HG03095 (cell line): ENCODE measurements at regions not wholly inside any gene's neighbourhood (a gene's known extent, or its start where the extent isn't known, plus 50 kb on each side); places are given as distances from the start of the nearest gene placed in this dataset.
"Not testable (repeated sequence)": the region's sequence is repeated elsewhere in the genome, so short reads cannot be mapped to it uniquely, and the experiment has no call there.

Source experiments
- ATAC-seq: cut with Tn5 transposase; IDR thresholded peaks from one replicate; pipeline ENCODE4 v1.9.1; 2021; ENCODE audit warnings: moderate library complexity; ENCODE audit not compliant: unreplicated experiment

DNA sequence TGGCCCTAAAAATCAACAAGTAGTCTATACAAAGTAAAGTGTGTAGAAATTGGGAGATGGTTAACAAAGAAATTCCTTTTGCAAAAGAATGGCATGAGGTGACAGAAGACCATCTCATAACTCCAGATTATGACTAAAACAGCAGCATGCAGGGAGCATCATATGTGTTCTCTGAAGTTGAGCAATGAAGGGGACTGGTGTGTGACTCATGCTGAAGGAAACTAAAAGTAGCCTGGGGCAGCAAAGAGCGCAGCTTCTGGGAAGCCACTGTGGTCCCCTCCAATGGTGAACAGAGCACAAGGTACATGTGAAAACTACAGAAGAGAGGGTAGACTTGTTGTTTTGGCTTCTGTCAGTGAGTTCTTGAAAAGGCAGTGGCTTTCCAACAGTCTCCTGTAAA is 133.4 kb downstream of the MACC1 start:
- ATAC-seq = no peak

DNA sequence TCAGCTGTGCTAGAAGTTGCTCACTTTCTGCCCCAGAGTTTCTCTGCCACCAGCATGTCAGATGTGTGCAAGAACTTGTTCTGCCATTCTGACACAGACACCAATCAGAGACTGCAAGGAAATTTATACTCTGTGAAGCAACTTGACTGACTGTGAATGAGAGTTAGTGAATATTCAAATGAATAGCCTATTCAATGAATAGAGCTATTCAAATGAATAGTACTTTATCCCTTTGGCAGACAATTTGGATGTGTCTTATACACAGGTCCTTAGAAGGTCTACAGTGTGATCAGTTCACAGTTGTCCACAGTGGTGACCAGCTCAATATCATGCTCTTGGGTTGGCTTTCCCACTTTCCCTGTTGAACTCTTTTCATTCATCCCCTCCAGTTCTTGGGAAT is 138.1 kb downstream of the MACC1 start:
- no peak for ATAC-seq

DNA sequence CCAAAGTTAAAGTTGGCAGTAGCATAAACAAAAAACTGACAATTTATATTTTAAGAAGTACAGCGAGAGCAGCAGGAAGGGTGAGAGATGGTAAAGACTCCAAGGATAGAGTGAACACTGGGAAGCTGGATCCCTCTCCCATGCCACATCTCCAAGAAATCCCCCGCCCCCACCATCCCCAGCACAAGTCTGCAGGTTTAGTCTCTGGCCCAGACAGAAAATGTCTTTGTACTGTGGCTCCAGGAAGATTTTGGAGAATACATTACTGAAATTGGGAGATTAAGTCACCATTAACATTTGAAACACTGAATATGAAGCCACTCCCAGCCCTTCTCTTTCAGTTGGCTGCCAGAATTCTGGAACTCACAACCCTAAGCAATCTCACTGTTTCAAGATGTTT is 140.3 kb downstream of the MACC1 start:
- no peak for ATAC-seq

DNA sequence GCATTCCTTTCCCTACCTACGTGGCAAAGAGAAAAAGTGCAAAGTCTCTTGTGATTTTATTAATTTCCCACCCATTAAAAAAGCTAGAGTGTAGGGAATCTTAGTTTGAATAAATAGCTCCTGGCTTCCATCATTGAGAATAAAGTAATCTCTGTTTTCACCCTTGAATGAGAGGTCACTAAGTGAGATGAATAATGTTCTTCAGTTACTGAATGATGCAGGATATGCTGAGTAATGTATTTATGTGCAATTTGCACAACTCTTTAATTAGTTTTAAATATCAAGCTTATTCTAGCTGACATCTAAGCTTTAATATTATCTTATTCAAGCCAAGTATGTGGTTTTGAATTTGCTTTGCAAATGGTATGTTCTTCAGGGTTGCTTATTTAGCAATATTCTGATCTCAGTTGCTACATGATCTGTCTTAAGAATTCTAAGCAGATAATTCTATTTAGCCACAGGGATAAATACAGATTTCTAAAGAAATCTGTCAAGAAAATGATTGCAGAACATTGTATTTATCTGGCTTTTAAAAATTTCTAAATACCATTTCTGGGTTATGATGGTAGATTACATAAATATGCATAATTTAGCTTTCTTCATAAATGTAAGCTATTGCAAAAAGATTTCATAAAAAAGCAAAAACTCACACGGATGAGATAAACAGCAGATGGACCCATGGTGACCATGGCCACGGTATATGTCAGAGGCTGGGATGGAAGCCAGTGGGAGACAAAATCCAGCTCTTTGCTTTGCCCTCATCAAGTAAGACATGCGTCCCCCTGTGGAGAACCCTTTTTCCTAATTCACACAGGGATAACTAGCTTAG is 141.0 kb downstream of the MACC1 start:
- no peak for ATAC-seq

DNA sequence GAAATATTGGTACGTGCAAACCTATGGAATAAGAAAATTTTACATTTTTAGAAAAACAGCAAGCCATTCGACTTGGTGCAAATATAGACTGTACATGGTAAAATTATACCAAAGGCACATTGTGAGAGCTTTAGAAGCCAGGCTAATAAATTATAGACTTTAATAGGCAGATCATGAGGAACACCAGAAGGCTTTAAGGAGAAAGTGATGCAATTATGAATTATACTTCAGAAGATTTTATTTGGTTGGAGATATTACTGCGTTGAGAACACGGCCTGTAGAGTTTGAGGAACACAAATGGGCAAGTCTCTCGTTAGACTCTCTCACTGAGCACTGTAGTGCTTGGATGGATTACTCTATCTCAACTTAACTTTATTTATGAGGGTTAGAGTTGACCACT is 141.7 kb downstream of the MACC1 start:
- no peak for ATAC-seq

DNA sequence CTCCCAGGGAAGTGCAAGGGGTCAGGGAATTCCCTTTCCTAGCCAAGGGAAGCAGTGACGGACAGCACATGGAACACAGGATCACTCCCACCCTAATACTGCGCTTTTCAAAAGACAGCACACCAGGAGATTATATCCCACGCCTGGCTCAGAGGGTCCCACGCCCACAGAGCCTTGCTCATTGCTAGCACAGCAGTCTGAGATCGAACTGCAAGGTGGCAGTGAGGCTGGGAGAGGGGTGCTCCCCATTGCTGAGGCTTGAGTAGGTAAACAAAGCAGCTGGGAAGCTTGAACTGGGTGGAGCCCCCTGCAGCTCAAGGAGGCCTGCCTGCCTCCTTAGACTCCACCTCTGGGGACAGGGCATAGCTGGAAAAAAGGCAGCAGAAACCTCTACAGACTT is 149.2 kb downstream of the MACC1 start:
- not testable (repeated sequence) for ATAC-seq

DNA sequence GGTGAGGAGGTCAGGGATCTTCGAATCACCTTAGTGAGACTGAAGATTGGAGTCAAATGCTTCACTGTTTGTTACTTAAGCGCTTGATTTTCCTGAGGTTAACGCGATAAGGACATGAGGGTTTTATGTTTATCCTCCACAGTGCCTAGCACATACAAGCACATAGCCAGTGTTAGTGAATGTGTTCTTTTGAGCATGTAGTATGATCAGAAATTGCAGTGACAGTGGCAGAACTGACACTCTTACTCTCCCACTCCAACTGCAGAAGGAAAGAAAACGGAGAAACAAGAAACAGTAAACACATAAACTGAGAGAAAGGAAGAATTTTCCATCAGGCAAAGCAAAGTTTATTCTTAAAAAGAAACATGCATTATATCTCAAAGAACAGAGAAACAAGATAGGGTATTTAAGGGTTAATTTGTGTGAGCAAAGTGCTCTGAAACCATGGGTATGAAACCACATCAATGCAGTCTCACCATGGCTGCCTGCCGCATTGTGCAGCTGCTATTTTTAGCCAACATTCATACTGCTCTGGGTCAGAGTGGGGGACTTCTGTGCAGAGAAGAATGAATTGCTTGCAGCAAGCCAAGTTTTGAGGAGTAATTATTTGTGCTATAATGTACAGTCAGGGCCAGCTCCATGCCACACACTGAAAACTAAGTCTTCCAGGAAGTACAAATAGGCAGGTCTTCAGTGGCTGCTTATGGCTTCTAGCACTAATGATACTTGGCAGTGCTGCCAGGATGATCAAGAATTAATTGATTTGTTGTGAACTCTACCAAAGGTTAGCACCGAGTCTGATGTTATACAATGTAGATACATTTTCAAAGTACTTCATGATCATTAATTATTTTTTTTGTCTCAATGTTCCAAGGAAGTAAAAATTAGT is 152.0 kb downstream of the MACC1 start:
- peak; percentile 91 for ATAC-seq

DNA sequence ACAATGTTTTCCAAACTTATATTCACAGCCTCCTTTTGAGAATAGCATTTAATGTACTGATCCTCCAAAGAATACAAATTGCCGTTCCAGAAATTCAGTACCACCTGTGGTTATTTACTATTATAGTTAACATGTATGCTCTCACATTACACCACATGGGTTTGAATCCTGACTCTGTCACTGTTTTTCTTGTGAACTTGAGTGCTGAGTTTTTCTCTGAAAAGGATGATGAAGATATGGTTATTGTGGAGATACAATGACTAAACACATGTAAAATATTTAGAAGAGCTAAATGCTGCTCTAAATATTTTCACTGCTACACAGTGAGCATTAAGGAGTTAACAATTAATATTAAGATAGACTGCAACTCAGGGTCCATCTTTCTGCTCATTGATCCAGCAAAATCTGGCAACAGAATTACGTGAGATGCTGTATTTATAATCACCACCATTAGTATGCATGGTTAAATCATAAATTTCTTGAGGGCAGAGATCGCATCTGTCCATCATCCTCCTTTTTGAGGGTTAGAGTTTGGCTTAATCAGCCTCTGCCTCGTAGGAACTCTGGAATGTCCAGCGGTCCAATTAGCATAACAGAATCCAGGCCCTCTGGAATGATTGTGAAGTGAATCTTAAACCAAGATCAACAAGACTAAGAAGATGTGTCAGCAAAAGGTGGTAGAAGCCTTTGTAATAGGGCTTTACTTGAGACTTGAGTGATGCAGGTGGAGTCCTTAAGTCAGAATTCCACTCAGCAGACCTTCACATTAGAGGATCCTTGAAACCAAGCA is 152.8 kb downstream of the MACC1 start:
- no peak for ATAC-seq

DNA sequence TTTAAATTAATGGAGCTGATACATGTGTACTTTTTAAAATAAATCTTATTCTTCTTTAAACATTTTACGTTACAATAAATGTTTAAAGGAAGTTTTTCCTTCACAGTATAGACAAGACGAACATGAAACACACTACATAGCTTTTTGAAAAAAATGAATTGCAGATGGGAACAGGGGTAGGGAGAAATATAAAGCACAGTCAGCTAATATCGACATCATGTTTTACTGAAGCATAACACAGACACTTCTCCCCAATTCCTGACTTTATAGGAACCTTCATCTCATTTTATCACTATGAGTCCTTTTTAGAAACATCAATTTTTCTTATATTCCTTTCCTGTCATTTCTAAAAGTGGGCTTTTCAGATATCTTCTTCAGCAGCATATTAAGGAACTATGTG is 153.5 kb downstream of the MACC1 start:
- ATAC-seq = no peak

DNA sequence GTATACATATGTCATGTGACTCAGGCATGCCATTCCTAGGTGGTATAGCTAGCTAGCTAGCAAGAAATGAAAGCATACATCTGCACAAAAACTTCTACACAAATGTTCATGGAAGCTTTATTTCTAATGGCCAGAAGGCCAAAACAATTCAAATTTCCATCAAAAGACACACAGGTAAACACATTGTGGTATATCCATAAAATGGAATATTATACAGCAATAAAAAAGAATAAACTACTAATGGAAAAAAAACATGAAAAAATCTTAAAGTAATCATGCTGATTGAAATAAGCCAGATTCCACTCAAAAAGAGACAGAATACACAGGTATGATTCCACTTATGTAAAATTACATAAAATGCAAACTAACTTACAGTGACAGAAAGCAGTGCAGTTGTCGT is 154.3 kb downstream of the MACC1 start:
- no peak for ATAC-seq

DNA sequence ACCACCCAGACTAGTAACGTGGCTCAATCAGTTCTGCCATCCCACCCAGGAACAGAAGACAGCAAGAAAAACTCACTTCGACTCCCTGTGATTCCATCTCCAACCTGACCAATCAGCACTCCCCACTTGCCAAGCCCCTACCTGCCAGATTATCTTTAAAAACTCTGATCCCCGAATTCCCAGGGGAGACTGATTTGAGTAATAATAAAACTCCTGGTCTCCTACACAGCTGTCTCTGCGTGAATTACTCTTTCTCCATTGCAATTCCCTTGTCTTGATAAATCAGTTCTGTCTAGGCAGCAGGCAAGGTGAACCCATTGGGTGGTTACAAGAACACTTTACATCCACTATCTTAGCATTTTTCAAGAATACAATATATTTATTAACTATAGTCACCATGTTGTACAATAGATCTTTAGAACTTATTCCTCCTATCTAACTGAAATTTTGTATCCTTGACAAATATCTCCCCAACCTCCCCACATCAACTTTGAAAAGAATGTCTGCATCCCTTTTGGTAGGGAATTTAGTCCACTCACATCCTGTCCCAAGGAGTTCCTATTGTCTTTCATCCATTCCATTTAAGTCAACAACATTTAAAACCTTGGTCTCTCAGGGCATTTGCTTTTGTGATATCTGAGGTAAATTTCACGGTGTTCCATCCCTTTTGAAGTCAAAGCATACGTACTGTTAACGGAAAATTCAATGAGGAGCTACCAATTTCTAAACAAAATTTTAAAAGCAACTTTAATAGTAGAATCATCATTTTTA is 163.7 kb downstream of the MACC1 start:
- no peak for ATAC-seq

DNA sequence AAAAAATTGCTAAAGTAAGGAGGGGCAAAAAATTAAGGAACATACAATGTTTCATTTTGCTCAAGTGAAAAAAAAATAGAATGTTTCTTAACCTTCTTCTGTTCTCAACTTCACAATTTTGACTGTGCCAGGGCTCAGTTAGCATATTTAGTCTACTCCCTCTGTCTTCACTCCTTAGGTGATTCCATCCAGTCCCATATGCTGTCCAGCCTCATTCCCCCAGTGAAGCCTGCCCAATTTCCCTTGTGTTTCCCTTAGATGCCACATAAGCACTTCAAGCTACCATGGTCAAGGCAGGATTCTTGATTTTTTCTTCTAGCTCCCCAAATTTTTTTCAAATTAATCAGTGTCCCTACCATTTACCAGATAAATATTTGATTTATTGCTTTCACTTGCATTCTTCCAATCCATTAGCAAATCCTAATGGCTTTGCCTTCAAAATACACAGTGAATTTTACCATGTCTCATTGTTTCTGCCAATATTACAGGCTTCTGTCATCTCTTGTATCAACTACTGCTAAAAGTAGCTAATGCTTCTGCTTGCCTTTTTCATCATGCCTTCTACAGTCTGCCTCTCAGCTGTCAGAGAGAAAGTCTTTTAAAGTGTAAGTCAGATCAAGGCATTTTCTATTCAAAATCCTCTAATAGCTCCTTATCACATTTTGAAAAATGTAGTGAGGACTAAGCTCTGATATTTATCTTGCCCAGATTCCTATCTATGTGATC is 166.8 kb downstream of the MACC1 start:
- no peak for ATAC-seq

DNA sequence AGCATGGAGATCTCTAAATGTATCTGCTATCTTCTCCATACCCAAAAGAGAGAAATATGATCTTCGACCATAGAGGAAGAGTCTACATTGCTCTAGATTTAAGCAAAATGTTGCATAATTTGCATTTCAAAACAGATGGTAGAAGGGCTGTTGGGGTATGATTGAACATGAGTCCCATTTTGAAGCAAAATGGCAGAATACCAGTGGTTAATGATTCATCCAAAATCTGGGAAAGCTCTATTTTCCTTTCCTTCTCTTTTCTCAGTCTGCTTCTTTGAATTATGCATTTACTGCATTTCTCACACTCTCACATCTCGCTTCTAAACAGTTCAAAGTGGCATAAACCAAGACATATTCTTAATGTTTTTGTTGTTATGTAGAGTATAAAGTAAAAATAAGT is 178.5 kb downstream of the MACC1 start:
- no peak for ATAC-seq

DNA sequence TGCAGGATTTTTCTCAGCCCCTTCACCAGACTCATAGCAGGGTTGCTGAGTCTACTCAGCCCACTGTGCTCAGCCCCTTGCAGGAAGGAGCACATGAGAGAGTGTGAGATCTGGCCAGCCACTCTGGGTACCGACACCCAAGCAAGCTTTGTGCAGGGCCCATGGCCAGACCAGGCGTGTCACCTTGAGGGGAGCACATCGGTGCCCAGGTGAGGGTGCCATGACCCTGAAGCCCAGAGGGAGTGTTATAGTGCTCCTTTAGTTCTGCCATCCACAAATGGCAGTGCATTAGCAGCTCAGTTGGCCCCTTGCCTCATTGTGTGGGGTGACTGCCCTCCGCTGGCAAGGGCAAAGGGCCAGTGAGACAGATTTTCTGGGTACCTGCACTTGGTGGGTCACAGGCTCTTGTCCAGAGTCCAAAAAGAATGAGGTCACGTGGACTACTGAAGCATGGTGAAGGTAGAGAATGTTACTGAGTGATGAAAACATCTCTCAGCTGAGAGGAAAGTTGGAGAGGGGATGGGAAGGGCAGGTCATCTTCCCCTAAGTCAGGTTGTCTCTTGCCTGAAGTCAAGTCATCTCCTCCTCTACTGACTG is 181.8 kb downstream of the MACC1 start:
- ATAC-seq = no peak

DNA sequence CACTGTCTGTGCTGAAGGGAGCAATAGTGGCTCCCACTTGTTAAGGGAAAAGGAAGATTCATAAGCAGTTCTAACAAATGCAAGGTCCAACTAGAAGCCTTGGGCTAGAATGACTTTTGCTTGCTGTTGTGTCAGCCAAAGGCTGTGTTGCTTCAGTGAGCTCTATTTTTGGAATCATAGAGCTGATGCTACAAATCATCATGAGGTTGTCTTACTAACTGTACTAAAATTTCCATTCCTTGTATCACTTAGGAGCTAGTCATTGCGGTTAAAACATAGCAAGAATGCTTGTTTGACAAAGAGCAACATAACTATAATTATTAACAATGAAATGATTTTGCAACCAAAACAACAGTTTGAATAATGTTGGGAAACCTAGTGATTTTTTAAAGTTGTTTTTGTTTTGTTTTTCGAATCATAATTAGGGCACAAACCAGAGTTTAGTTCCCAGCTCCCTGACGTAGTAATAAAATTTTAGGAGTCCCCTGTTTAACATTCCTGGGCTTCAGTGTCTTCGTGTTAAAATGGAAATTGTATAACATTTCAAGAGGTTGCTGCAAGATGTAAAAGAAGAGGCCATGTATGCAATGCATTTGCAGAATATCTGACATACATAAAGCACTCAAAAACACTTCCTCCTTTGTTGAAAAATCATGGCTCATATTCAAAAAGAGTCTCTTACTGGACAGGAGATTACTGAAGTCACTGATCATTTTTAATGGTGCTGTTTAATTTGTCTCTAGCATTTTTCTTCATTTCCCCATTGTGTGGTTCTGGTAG is 183.4 kb downstream of the MACC1 start:
- ATAC-seq = no peak

DNA sequence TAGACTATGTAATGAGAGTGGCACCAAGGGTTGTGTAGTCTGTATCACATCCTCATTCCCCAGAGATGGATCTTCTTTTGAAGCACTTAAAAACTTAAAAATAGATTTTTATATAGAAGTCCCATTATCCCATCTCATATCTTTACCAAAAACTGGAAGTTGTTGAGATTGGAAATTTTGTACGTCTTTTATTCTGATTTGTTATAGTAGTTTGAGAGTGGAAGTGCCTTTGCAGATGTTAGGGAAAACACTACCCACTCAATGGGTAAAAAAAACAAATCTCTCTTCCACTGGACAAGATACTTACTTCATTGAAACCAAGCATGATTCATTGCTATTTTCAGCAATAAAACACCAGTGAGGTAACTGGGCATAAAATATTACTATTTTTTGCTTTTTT is 184.4 kb downstream of the MACC1 start:
- ATAC-seq = no peak

DNA sequence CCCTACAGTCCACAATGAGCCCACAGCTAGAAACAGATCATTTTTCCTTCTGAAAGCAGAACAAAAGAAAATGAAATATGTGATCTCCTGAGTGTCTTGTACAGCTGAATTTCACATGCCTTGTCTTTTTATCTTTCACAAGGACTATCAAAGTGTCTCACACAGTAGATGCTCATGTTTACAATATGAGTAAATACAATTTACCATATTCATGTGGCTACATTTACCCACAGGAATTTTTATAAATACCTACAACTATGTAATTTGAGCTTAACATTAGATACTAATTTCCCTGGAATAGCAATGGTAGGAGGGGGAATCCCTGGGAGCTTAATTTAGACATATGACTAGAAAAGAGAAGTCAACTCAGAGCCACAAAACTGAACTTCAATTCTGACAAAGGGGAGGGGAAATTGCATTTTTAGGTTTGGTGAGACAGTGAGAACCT is 186.2 kb downstream of the MACC1 start:
- ATAC-seq = peak; percentile 66

DNA sequence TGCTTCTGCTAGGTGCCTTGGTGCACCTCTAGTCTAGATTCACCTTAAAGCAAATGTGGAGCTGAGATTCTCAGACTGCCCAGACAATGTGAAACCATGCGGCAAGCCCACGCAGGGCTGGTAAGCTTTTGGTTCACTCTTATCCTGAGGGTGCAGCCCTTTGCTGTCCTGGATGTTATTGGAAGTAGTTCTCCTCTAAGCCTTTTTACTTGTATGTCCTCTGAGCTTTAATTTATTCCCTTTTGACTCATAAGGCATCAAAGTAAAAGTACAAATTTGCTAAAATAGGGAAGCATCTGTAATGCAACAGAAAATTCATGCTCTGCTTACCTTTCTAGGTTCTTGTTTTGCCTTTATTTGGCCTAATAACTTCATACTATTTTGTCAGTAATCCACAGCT is 186.8 kb downstream of the MACC1 start:
- peak; percentile 69 for ATAC-seq

DNA sequence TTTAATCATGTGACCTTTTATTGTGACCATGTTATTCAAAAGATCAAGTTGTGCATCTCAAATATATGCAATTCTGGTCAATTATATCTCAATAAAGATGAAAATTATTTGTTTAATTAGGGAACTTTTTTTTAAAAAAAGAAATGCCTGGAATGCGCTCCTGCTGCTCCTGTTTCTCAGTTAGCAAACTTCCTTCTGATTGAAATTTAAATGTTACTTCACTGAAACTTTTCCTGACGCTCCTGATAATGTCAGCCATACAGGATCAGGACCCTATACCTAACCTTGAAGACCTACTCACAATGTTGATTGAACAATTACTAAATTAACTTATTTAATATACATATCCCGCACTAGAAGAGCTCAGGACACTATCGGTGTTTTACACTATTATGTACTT is 190.4 kb downstream of the MACC1 start:
- no peak for ATAC-seq
